Nephron progenitor cell (in vitro differentiated cells): ENCODE measurements at regions not wholly inside any gene's neighbourhood (a gene's known extent, or its start where the extent isn't known, plus 50 kb on each side); places are given as distances from the start of the nearest gene placed in this dataset.

Experiments
- DNase-seq: peaks from one replicate; pipeline ENCODE4 v3.0.0; 2021
- H3K27ac Mint-ChIP-seq: 2 replicates; pipeline ENCODE4 v1.8.0; 2021; ENCODE audit warnings: mild to moderate bottlenecking, moderate library complexity, mixed read lengths
- H3K27me3 Mint-ChIP-seq: 2 replicates; pipeline ENCODE4 v1.8.0; 2021; ENCODE audit warnings: mild to moderate bottlenecking, low read depth, mixed read lengths; ENCODE audit not compliant: poor library complexity
- H3K36me3 Mint-ChIP-seq: 2 replicates; pipeline ENCODE4 v1.8.0; 2021; ENCODE audit warnings: low read depth, mixed read lengths
- H3K4me1 Mint-ChIP-seq: 2 replicates; pipeline ENCODE4 v1.8.0; 2021; ENCODE audit warnings: mixed read lengths
- H3K4me3 Mint-ChIP-seq: 2 replicates; pipeline ENCODE4 v1.8.0; 2021; ENCODE audit warnings: mild to moderate bottlenecking, moderate library complexity, mixed read lengths
- H3K9me3 Mint-ChIP-seq: 2 replicates; pipeline ENCODE4 v1.8.0; 2021; ENCODE audit warnings: mild to moderate bottlenecking, moderate library complexity, mixed read lengths
- CTCF ChIP-seq: fragments of 200-600 bp; sonication (generic); IDR thresholded peaks from 2 replicates; pipeline ENCODE4 v1.5.0; 2021; ENCODE audit warnings: antibody characterized with exemption

GRCh38 chr5:143558048-143558447, 154.6 kb upstream of the NR3C1 start:
- Mint-ChIP-seq H3K36me3 (no peaks in the 10 kb centered on the region), H3K27ac (peak overlapping the region; percentile 3), H3K4me1 (peaks cover 16% of the 10 kb centered on the region), H3K27me3 (no peaks in the 10 kb centered on the region), H3K9me3 (no peaks in the 10 kb centered on the region), H3K4me3 (no peak overlapping the region)
- no peak for TF ChIP-seq CTCF
- DNase-seq = no peak

- H3K9me3 Mint-ChIP-seq = no peaks in the 10 kb centered on the region
- H3K36me3 Mint-ChIP-seq = no peaks in the 10 kb centered on the region
- no peak overlapping the region for H3K4me3 Mint-ChIP-seq
- no peak for TF ChIP-seq CTCF
- H3K27me3 Mint-ChIP-seq = no peaks in the 10 kb centered on the region
- H3K27ac Mint-ChIP-seq = no peak overlapping the region
- peak; percentile 4 for DNase-seq
- peaks cover 16% of the 10 kb centered on the region for H3K4me1 Mint-ChIP-seq
Measured at GRCh38 chr5:143557061-143557818, 153.8 kb upstream of the NR3C1 start.

DNA sequence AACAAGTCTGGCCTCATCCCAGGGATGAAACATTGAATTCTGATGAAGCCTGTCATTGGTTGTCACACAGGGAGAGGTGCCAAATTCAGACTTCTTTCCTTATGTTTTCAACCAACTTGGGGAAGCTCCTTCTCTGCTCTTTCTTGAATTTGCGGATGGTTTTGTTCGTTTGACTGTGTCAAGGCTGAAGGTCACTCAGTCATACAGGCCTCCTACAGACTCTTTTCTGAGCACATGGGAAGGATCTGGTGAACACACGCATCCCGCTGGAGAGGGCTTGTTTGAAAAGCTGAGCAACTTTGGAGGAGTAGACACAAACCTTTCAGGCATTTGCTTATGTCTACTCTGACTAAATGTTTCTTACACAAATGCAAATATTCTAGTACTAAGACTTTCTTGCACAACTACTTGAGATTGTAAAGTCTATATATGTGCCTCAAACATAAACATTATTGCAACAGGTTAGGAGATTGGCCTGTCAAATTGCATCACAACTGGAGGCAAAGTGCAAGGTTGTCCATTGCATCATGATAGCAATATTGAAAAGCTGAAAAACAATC, 151.5 kb upstream of the NR3C1 start:
- H3K27ac Mint-ChIP-seq = no peak overlapping the region
- H3K27me3 Mint-ChIP-seq = no peaks in the 10 kb centered on the region
- no peak for DNase-seq

GRCh38 chr5:143554187-143554717, 150.8 kb upstream of the NR3C1 start:
- H3K4me1 Mint-ChIP-seq = peaks cover 16% of the 10 kb centered on the region
- DNase-seq = no peak
- TF ChIP-seq CTCF = no peak
- H3K27me3 Mint-ChIP-seq = no peaks in the 10 kb centered on the region
- no peaks in the 10 kb centered on the region for H3K36me3 Mint-ChIP-seq
- H3K9me3 Mint-ChIP-seq = no peaks in the 10 kb centered on the region
- H3K4me3 Mint-ChIP-seq = no peak overlapping the region
- H3K27ac Mint-ChIP-seq = no peak overlapping the region

More for the DNA sequence above, 151.5 kb upstream of the NR3C1 start:
- Mint-ChIP-seq H3K4me3 (no peak overlapping the region), H3K36me3 (no peaks in the 10 kb centered on the region), H3K9me3 (no peaks in the 10 kb centered on the region), H3K4me1 (peaks cover 16% of the 10 kb centered on the region)
- no peak for TF ChIP-seq CTCF

- no peak for DNase-seq
- peaks cover 9% of the 10 kb centered on the region for H3K4me1 Mint-ChIP-seq
- H3K27ac Mint-ChIP-seq = no peak overlapping the region
- no peak overlapping the region for H3K4me3 Mint-ChIP-seq
- H3K36me3 Mint-ChIP-seq = no peaks in the 10 kb centered on the region
- H3K27me3 Mint-ChIP-seq = no peaks in the 10 kb centered on the region
- H3K9me3 Mint-ChIP-seq = peaks cover 1% of the 10 kb centered on the region
- no peak for TF ChIP-seq CTCF
Measured at GRCh38 chr5:143552680-143553079, 149.2 kb upstream of the NR3C1 start.
